Endothelial cell of umbilical vein (primary cell): ENCODE measurements at regions not wholly inside any gene's neighbourhood (a gene's known extent, or its start where the extent isn't known, plus 50 kb on each side); places are given as distances from the start of the nearest gene placed in this dataset.

ENCODE experiments used
- POLR2A ChIP-seq: IDR thresholded peaks from 2 replicates; pipeline ENCODE4 v1.6.1; 2012; ENCODE audit warnings: low read depth, mild to moderate bottlenecking, control low read depth, low read length
- TF ChIP-seq, protein P1 (sequence below), 2 donors: IDR thresholded peaks; 1 replicate in 1 of 2; 2 replicates in 1 of 2; pipeline ENCODE4 v1.5.1; 2011; ENCODE audit warnings: low read length in 2 of 2, mild to moderate bottlenecking in 2 of 2, moderate library complexity in 2 of 2, control low read depth in 1 of 2, inconsistent platforms in 1 of 2, low read depth in 1 of 2; ENCODE audit not compliant: insufficient read depth in 1 of 2; ENCODE audit errors: extremely low read depth in 1 of 2

DNA sequence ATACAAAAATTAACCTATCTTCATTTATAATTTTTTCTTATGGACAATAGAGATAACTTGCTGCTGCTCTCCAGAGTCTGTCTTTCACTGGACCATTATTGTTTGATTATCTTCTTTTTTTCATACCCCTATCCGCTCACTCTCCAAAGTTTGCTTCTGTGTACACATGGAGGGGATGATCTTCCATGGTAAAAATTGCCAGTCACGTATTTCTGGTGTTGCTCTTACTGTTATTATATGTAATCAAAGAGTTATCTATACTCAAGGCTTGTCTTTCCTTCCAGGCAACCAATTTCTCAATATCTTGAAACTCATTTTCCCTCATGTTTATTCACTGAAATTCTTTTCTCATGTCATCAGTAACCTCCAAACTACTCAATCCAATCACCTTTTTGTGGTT lies 817.8 kb upstream of the NECTIN3 start:
- TF ChIP-seq, protein P1, sequence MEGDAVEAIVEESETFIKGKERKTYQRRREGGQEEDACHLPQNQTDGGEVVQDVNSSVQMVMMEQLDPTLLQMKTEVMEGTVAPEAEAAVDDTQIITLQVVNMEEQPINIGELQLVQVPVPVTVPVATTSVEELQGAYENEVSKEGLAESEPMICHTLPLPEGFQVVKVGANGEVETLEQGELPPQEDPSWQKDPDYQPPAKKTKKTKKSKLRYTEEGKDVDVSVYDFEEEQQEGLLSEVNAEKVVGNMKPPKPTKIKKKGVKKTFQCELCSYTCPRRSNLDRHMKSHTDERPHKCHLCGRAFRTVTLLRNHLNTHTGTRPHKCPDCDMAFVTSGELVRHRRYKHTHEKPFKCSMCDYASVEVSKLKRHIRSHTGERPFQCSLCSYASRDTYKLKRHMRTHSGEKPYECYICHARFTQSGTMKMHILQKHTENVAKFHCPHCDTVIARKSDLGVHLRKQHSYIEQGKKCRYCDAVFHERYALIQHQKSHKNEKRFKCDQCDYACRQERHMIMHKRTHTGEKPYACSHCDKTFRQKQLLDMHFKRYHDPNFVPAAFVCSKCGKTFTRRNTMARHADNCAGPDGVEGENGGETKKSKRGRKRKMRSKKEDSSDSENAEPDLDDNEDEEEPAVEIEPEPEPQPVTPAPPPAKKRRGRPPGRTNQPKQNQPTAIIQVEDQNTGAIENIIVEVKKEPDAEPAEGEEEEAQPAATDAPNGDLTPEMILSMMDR (IDR thresholded peaks at IDR 0.05; ENCODE audit: extremely low read depth in 1 of 2, insufficient read depth in 1 of 2, low read depth in 1 of 2, low read length in 2 of 2) = no peak
- TF ChIP-seq POLR2A = no peak
